Stimulated activated CD8-positive, alpha-beta memory T cell treated with anti-CD3 and anti-CD28 coated beads, Interleukin-12 subunit alpha, Interleukin-12 subunit beta, amount 100 ng/mL, for 4 hours (primary cell): ENCODE measurements at regions not wholly inside any gene's neighbourhood (a gene's known extent, or its start where the extent isn't known, plus 50 kb on each side); places are given as distances from the start of the nearest gene placed in this dataset.

Experiments
- DNase-seq: peaks from one replicate; pipeline ENCODE4 v3.0.0-alpha.2; 2020; ENCODE audit warnings: low read depth

- DNase-seq = no peak
Measured at GRCh38 chr17:77572065-77572601, 386.4 kb upstream of the TNRC6C start.

- no peak for DNase-seq
Measured at GRCh38 chr17:77572851-77573250, 385.7 kb upstream of the TNRC6C start.

- DNase-seq = no peak
Measured at GRCh38 chr17:77577491-77577890, 381.0 kb upstream of the TNRC6C start.

GRCh38 chr17:77579131-77579530, 379.4 kb upstream of the TNRC6C start:
- DNase-seq = no peak

- DNase-seq = no peak
Measured at GRCh38 chr17:77579682-77580081, 378.8 kb upstream of the TNRC6C start.

- no peak for DNase-seq
Measured at GRCh38 chr17:77580531-77581270, 377.8 kb upstream of the TNRC6C start.

GRCh38 chr17:77581480-77581879, 377.0 kb upstream of the TNRC6C start:
- DNase-seq = no peak

- DNase-seq = no peak
Measured at GRCh38 chr17:77585142-77585860, 373.2 kb upstream of the TNRC6C start.

- DNase-seq = no peak
Measured at GRCh38 chr17:77590951-77591735, 367.4 kb upstream of the TNRC6C start.

GRCh38 chr17:77592106-77592865, 366.2 kb upstream of the TNRC6C start:
- no peak for DNase-seq

- DNase-seq = no peak
Measured at GRCh38 chr17:77593081-77593480, 365.4 kb upstream of the TNRC6C start.

GRCh38 chr17:77594416-77595209, 363.9 kb upstream of the TNRC6C start:
- no peak for DNase-seq

- DNase-seq = no peak
Measured at GRCh38 chr17:77596491-77597417, 361.7 kb upstream of the TNRC6C start.

GRCh38 chr17:77597418-77598240, 360.9 kb upstream of the TNRC6C start:
- no peak for DNase-seq

- DNase-seq = no peak
Measured at GRCh38 chr17:77598241-77598620, 360.3 kb upstream of the TNRC6C start.

- no peak for DNase-seq
Measured at GRCh38 chr17:77599699-77600098, 358.8 kb upstream of the TNRC6C start.

- DNase-seq = no peak
Measured at GRCh38 chr17:77600346-77600745, 358.2 kb upstream of the TNRC6C start.

- DNase-seq = no peak
Measured at GRCh38 chr17:77601054-77601979, 357.2 kb upstream of the TNRC6C start.
